ENCODE measurements at regions not wholly inside any gene's neighbourhood (a gene's known extent, or its start where the extent isn't known, plus 50 kb on each side); places are given as distances from the start of the nearest gene placed in this dataset.
"Not testable (repeated sequence)": the region's sequence is repeated elsewhere in the genome, so short reads cannot be mapped to it uniquely, and the experiment has no call there.

DNA sequence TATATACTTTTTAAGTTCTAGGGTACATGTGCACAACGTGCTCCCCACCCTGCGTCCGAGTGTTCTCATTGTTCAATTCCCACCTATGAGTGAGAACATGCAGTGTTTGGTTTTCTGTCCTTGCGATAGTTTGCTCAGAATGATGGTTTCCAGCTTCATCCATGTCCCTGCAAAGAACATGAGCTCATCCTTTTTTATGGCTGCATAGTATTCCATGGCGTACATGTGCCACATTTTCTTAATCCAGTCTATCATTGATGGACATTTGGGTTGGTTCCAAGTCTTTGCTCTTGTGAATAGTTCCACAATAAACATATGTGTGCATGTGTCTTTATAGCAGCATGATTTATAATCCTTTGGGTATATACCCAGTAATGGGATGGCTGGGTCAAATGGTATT, 148.1 kb upstream of the CHST15 start:
- not testable (repeated sequence) for DNase-seq

DNA sequence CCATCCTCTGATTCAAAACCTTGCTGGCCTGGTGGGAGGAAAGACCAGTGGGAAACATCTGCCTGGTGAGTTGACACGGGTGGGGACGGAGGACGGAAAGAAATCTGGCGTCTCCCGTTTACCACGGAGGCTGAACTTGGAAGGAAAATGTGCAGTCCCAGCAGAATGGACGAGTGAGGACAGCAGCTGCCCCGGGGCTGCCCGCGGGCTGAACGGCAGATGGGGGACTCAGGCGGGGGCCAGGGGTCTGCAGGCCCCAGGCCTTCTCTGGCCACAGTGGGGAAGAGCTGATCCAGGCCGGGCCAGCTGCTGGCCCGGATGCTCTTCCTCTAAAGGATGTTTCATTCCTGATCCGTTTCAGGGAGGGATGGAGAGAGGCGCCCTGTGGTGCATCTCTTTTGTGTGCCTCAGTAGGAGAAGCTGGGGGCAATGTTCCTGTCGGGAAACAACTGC, 147.5 kb upstream of the CHST15 start:
- DNase-seq, result no peak

DNA sequence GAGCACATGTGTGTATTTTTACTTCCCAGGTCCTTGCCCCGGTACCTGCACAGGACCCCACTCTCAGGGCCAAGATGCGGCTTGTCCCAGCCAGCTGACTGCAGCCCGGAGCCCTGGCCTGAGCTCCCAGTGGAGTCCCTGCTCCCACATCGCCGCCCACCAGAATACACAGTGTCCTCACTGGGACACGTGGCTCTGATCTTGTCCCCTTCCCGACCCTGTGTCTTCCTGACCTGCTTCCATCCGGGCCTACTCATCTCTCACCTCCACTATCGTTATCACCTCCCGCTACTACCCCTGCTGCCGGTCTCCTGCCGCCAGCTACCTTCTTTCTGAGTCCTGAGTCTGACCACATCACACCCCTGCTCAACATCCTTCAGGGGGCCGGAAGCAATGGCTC, 146.3 kb upstream of the CHST15 start:
- DNase-seq, result no peak

DNA sequence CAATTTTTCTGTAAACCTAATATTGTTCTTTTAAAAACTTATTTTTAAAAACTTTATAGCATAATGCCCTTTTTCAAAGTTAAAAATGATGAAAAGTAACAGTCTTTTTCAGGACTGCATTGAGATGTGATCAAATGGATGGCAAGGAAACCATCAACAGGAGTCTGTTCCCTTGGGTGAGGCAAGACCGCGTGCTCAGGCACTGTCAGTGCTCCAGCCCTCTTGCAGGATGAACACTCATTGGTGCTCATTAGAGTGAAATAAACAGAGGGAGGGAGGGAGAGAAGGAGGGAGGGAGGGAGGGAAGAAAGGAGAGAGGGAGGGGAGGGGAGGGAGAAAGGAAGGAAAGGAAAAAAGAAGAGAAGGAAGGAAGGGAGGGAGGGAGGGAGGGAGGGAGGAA, 145.7 kb upstream of the CHST15 start:
- no peak for DNase-seq

DNA sequence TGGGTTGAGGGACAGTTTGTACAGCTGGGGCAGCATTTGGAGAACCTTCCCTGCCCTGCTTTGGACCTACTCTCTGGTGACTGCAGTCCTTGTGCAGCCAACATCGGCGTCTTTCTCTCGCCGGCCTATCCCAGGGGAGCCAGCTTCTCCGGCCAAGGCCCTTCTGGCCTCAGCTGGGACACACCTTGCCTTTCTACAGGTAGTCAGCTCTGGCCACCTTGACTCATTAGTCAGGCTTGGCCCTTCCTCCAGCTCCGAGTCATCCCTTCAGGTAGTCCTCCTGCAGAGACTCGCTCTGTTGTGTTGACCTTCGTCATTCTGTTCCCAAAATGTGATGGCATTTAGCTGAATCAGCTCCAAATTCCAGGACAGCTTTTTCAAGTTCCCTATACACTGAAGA, 145.0 kb upstream of the CHST15 start:
- no peak for DNase-seq

DNA sequence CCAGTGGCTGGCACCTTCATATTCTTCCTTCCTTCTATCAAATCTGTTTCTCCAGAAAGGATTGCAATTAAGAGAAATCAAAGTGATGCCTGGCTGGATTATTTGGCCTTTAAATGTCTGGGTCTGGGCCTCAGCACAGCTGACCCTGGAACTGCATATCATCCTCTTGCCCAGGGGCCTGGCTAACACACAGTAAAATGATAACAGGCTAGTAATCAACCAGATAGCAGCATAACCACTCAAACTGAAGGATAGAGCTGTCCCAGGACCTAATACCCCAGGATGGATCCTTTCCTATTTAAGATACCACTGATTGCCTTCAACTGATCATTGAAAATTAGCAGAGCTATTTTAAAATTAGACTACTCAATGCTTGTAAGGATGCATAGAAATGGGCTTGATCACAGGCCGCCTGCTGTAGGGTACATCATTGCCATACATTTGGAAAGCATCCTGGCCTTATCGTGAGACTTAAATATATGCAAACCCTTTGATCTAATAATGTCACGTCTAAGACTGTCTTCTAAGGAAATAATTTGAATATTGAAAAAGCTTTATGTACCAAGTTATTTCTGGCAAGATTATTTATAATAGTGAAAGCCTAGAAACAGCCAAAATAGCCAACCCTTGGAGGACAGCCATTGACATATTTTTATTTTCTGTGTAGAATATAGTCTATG, 144.0 kb upstream of the CHST15 start:
- DNase-seq, result no peak

DNA sequence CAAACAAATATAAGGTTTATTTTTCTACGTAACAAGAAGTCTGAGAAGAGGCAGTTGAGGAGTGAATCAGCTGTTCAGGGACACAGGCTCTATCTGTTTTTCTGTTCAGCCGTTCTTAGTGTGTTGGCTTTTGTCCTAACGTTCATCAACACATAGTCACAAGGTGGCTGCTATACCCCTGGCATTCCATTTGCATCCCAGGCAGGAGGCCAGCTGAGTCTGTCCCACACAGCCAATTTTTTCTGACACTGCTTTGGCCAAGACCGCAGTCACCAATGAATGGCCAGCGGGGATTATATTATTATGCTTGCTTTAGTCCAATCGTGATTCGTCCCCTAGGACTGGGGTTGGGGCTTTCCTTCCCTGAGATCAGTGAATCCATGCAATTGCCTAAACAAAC, 143.4 kb upstream of the CHST15 start:
- DNase-seq, result no peak

DNA sequence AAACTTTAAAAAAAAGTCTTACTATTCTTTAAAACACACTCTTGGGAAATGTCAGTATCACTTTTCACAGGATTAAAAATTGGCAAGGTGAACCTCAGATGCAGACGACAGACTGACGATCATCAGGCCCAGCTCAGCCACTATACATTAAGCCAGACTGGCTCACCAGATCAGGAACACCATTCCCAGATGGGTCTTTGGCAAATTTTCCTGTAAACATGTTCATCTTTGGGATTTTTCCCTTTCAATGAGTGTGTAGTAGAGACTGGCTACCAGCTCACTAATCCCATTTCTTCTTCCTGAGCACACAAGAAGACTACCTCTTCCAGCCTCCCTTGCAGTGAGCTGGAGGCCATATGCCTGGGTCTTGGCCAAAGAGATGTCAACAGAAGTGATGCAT, 142.7 kb upstream of the CHST15 start:
- DNase-seq, result no peak

DNA sequence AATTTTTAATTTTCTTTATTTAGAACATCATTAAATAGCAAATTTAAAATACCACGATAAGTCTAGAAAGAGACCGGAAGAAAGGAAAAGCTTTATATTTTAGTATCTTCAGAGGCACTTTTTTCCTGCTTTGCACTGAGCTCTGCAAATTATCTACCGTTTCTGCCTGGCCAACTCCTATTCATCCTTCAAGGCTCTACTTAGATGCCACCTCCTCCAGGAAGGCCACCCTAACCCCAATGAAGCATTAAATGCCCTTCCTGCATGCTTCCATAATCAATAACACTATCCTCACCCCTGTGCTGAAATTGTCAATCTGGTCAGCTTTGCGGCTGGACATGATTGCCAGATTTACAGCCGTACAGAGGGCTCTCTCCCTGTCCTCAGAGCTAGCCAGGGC, 141.8 kb upstream of the CHST15 start:
- no peak for DNase-seq

DNA sequence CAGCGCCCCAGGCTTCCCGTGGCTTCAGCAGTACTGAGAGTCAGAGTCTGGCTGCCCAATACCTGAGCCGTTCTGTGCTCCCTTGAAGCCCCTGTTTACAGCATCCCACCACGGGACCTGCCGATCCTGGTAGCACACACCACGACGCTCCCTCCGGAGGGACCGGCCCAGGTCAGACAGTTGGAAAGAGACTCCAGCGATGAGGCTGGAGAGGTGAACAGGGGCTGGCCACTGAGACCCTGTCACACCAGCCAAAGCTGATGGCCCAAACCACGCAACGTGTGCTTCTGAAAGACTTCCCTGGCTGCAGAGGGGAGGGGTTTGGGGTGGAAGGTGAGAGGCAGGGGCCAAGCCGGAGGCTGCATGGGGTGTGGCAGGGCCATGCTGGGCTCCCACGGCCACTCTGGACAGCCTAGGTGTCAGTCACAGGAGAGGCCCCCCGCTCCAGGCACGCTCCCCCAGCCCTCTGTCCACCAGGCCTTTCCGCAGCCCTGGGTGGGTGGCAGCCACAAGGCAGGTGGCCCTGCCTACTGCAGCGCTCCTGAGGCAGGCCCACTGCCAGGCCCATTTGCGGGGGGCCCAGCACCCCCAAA, 140.2 kb upstream of the CHST15 start:
- no peak for DNase-seq

DNA sequence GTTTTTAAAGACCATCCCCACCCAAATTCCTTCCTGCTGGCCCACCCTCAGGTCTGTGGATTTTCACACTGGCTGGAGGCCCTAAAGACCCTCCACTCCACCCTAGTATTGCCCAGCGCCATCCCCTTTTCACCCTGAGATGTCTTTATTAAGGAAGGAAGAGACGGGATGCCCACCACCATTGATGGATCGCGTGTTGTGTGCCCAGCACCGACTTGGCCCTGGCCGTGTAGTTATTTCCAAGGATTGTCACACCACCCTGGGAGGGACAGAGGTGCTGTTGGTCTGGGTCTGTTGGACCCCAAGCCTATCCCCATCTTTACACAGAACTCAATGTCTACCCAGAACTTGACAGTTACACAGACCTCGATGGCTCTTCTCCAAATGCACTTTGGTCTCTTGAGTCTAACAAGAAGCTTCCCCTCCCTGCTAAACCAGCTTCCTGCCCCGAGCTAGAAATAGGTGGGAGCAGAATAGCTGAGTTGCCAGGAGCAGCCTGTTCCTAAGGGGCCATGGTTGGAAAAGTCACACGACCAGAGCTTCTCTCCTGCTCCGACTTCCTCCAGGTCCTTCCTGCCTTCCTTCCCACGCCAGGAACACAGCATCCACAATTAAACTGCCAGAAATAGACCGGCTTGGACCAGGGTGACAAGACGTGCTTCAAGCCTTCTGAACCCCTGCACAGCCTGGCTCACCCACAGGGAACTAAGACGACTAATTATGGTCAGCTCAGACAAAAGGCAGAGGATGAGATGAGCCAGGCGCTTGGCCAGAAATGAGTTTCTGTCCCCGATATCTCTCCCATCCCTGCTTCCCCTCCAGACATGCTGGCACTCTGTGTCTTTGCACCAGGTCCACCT, 139.5 kb upstream of the CHST15 start:
- no peak for DNase-seq

DNA sequence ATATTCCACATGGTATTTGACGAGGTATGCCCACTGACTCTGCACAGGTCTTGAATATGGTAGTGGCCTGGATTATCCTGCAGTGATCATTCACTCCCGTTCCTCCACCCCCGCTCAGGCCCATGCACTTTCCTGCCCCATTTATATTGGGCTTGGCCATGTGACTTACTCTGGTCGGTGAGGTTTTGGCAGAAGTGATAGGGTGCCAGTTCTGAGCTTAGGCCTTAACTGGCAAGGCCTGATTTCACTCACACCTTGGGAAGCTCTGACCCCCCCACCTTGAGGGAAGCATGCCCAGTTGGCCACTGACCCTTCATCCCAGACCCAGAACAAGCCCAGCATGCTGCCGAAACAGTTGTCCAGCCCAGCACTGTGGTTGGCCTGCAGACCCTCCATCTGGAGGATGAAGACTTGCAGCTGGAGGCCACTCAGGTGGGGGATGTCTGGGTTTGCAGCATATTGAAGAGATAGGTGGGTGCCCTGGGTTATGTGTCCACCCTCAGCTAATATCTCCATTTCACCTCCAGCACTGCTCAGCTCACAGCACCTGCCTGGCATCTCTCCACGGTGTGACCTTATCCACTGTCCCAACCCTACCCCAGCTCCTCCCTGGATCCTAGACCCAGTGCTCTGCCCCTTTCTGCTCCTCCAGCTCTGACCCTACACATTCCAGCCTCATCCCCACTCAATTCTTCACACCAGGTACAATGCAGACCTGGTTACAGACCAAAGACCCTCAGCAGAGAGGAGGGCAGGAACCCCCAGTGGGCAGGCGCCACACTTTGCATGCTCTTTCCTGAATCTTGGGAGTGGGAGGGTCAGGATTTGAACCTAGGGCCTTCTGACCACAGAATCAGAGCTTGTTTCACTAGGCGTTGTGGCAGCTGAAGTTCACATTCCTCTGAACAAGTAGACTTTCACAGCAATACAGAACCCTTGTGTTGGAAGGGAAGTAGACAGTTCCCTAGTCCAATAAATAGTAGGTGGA, 138.1 kb upstream of the CHST15 start:
- no peak for DNase-seq

DNA sequence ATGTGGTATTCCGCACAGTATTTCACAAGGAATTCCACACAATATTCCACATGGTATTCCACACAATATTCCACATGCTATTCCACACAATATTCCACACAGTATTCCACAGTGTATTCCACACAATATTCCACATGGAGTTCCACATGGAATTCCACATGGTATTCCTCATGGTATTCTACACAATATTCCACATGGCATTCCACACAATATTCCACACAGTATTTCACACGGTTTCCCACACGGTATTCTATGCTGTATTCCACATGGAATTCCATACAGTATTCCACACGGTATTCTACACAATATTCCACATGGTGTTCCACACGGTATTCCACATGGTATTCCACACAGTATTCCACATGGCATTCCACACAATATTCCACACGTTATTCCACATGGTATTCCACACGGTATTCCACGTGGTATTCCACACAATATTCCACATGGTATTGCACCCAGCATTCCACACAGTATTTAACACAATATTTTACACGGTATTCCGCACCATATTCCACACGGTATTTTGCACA, 137.3 kb upstream of the CHST15 start:
- no peak for DNase-seq

DNA sequence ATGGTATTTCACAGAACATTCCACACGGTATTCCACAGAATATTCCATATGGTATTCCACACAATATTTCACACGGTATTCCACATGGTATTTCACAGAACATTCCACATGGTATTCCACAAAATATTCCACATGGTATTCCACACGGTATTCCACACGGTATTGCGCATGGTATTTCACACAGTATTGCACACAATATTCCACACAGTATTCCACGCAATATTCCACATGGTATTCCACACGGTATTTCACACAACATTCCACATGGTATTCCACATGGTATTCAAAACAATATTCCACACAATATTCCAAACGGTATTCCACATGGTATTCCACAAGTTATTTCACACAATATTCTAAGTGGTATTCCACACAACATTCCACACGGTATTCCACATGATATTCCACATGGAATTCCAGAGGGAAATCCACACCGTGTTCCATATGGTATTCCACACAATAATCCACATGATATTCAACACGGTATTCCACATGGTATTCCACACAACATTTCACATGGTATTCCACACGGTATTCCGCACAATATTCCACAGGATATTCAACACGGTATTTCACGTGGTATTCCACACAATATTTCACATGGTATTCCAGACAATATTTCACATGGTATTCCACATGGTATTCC, 136.7 kb upstream of the CHST15 start:
- DNase-seq, result no peak

DNA sequence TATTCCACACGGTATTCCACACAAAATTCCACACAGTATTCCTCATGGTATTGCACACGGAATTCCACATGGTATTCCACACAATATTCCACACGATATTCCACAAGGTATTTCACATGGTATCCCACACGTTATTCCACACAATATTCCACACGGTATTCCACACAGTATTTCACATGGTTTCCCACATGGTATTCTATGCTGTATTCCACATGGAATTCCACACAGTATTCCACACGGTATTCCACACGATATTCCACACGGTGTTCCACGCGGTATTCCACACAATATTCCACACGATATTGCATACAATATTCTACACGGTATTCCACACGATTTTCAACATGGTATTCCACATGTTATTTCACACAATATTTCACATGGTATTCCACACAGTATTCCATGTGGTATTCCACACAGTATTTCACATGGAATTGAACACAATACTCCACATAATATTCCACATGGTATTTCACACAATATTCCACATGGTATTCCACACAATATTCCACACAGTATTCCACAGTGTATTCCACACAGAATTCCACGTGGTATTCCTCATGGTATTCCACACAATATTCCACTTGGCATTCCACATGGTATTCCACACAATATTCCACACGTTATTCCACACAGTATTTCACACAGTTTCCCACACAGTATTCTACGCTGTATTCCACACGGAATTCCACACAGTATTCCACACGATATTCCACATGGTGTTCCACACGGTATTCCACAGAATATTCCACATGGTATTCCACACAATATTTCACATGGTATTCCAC, 136.0 kb upstream of the CHST15 start:
- no peak for DNase-seq

DNA sequence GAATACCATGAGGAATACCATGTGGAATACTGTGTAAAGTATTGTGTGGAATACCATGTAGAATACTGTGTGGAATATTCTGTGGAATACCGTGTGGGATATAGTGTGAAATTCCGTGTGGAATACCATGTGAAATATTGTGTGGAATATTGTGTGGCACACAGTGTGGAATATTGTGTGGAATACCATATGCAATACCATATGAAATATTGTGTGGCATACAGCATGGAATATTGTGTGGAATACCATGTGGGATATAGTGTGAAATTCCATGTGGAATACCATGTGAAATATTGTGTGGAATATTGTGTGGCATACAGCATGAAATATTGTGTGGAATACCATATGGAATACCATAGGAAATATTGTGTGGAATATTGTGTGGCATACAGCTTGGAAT, 135.1 kb upstream of the CHST15 start:
- DNase-seq, result no peak

DNA sequence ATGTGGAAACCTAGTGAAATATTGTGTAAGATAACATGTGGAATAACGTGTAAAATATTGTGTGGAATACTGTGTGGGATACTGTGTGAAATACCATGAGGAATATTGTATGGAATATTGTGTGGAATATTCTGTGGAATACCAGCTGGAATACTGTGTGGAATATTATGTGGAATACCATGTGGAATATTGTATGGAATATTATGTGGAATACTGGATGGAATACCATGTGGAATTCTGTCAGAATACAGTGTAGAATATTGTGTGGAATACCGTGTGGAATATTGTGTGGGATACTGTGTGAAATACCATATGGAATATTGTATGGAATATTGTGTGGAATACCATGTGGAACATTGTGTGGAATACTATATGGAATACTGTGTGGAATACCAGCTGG, 134.6 kb upstream of the CHST15 start:
- no peak for DNase-seq

DNA sequence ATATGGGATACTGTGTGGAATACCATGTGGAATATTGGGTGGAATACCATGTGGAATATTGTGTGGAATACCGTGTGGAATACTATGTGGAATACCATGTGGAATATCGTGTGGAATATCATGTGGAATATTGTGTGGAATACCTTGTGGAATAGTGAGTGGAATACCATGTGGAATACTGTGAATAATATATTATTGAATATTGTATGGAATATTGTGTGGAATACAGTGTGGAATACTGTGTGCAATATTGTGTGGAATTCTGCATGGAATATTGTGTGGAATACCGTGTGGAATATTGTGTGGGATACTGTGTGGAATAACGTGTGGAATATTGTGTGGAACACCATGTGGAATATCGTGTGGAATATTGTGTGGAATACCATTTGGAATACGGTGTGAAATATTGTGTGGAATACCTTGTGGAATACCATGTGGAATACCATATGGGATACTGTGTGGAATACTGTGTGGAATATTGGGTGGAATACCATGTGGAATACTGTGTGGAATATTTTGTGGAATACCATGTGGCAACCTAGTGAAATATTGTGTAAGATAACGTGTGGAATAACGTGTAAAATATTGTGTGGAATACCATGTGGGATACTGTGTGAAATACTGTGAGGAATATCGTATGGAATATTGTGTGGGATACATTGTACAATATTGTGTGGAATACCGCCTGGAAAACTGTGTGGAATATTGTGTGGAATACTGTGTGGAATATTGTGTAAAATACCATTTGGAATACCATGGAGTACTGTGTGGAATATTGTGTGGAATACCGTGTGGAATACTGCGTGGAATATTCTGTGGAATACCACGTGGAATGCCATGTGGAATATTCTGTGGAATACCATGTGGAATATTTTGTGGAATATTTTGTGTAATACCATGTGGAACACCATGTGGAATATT, 133.9 kb upstream of the CHST15 start:
- no peak for DNase-seq

DNA sequence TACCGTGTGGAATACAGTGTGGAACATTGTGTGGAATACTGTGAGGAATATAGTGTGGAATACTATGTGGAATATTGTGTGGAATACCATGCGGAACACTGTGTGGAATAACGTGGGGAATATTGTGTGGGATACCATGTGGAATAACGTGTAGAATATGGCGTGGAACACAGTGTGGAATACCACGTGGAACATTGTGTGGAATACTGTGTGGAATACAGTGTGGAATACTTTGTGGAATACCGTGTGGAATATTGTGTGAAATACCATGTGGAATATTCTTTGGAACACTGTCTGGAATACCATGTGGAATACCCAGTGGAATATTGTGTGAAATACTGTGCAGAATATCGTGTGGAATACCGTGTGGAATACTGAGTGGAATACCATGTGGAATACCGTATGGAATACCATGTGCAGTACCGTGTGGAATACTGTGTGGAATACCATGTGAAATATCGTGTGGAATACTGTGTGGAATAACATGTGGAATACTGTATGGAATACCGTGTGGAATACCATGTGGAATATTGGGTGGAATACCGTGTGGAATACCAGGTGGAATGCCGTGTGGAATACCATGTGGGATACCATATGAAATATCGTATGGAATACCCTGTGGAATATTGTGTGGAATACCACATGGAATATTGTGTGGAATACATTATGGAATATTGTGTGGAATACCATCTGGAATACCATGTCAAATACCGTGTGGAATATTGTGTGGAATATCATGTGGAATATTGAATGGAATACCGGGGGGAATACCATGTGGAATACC, 133.1 kb upstream of the CHST15 start:
- DNase-seq, result no peak
